BE2C (cell line): ENCODE measurements at regions not wholly inside any gene's neighbourhood (a gene's known extent, or its start where the extent isn't known, plus 50 kb on each side); places are given as distances from the start of the nearest gene placed in this dataset.

Experiments used
- DNase-seq: peaks from one replicate; pipeline ENCODE4 v3.0.0-alpha.2; 2020
- H3K27me3 ChIP-seq: fragments of 250-450 bp; sonication (Bioruptor Pico); 2 replicates; pipeline ENCODE4 v1.5.1; 2020; ENCODE audit warnings: mild to moderate bottlenecking
- H3K36me3 ChIP-seq: fragments of 250-450 bp; sonication (Bioruptor Pico); 2 replicates; pipeline ENCODE4 v1.5.1; 2020; ENCODE audit warnings: mild to moderate bottlenecking
- H3K4me1 ChIP-seq: fragments of 250-450 bp; sonication (Bioruptor Pico); 2 replicates; pipeline ENCODE4 v1.5.1; 2020
- H3K4me3 ChIP-seq: 2 replicates; pipeline ENCODE4 v1.5.1; 2011; ENCODE audit warnings: low read depth, low read length
- H3K9me3 ChIP-seq: fragments of 250-450 bp; sonication (Bioruptor Pico); 2 replicates; pipeline ENCODE4 v1.5.1; 2020
- CTCF ChIP-seq: IDR thresholded peaks from 2 replicates; pipeline ENCODE4 v1.5.1; 2012; ENCODE audit warnings: mild to moderate bottlenecking, low read depth, low read length

- no peaks in the 10 kb centered on the region for H3K36me3 ChIP-seq
- no peaks in the 10 kb centered on the region for H3K4me1 ChIP-seq
- no peaks in the 10 kb centered on the region for H3K9me3 ChIP-seq
- H3K4me3 ChIP-seq: no peak overlapping the region
- DNase-seq: no peak
- TF ChIP-seq CTCF: no peak
- H3K27me3 ChIP-seq: no peaks in the 10 kb centered on the region
Observed at GRCh38 chr2:220297093-220297492, 669.7 kb downstream of the SLC4A3 start.

GRCh38 chr2:220300806-220301205 is 673.4 kb downstream of the SLC4A3 start:
- TF ChIP-seq CTCF: no peak
- Histone ChIP-seq H3K27me3 (no peaks in the 10 kb centered on the region), H3K4me3 (no peak overlapping the region), H3K4me1 (no peaks in the 10 kb centered on the region), H3K36me3 (no peaks in the 10 kb centered on the region), H3K9me3 (no peaks in the 10 kb centered on the region)
- no peak for DNase-seq

- DNase-seq: no peak
- H3K4me1 ChIP-seq: no peaks in the 10 kb centered on the region
- H3K4me3 ChIP-seq: no peak overlapping the region
- H3K27me3 ChIP-seq: no peaks in the 10 kb centered on the region
- H3K36me3 ChIP-seq: no peaks in the 10 kb centered on the region
- no peaks in the 10 kb centered on the region for H3K9me3 ChIP-seq
- no peak for TF ChIP-seq CTCF
Observed at GRCh38 chr2:220302756-220303155, 675.3 kb downstream of the SLC4A3 start.

GRCh38 chr2:220309215-220309614 is 681.8 kb downstream of the SLC4A3 start:
- H3K4me3 ChIP-seq: no peak overlapping the region
- TF ChIP-seq CTCF: no peak
- DNase-seq: no peak

GRCh38 chr2:220310451-220310861 is 683.0 kb downstream of the SLC4A3 start:
- H3K4me1 ChIP-seq: no peaks in the 10 kb centered on the region
- no peaks in the 10 kb centered on the region for H3K9me3 ChIP-seq
- no peak for TF ChIP-seq CTCF
- no peaks in the 10 kb centered on the region for H3K36me3 ChIP-seq
- DNase-seq: no peak
- no peaks in the 10 kb centered on the region for H3K27me3 ChIP-seq
- H3K4me3 ChIP-seq: no peak overlapping the region

More at GRCh38 chr2:220309215-220309614, 681.8 kb downstream of the SLC4A3 start:
- H3K9me3 ChIP-seq: no peaks in the 10 kb centered on the region
- H3K4me1 ChIP-seq: no peaks in the 10 kb centered on the region
- no peaks in the 10 kb centered on the region for H3K27me3 ChIP-seq
- H3K36me3 ChIP-seq: no peaks in the 10 kb centered on the region

- TF ChIP-seq CTCF: no peak
- H3K4me3 ChIP-seq: no peak overlapping the region
- no peak for DNase-seq
Observed at GRCh38 chr2:220315098-220315823, 687.8 kb downstream of the SLC4A3 start.

More at GRCh38 chr2:220315098-220315823, 687.8 kb downstream of the SLC4A3 start:
- Histone ChIP-seq H3K36me3 (no peaks in the 10 kb centered on the region), H3K27me3 (no peaks in the 10 kb centered on the region), H3K4me1 (no peaks in the 10 kb centered on the region), H3K9me3 (no peaks in the 10 kb centered on the region)
